MCF 10A (cell line): ENCODE measurements at regions not wholly inside any gene's neighbourhood (a gene's known extent, or its start where the extent isn't known, plus 50 kb on each side); places are given as distances from the start of the nearest gene placed in this dataset.

Experiments
- BruUV-seq: library from RNA; stranded (reverse); fragments of 400-500 nt; replicated peaks from 2 replicates; lab custom pipeline; 2021; lab: Mats Ljungman, UMichigan
- CTCF ChIA-PET: fragments of 300-600 bp; sonication (Branson Sonifier 250); formaldehyde crosslinking; extraction: SDS; loops from one replicate; lab custom pipeline; 2021; ENCODE audit warnings: antibody characterized with exemption, inconsistent platforms; lab: Yijun Ruan, JAX
- POLR2A ChIA-PET: fragments of 300-600, 350-650 bp; sonication (Branson Sonifier 250); formaldehyde crosslinking; extraction: SDS; loops from one replicate; lab custom pipeline; 2020; ENCODE audit warnings: antibody characterized with exemption, inconsistent platforms; lab: Yijun Ruan, JAX
- DNase-seq: peaks from one replicate; pipeline ENCODE4 v3.0.0-alpha.2; 2018; ENCODE audit not compliant: unreplicated experiment
- H3K27ac Mint-ChIP-seq: one replicate; pipeline ENCODE4 v1.8.0; 2022; ENCODE audit warnings: mild to moderate bottlenecking, low read depth, mixed read lengths; ENCODE audit not compliant: unreplicated experiment
- H3K27me3 Mint-ChIP-seq: one replicate; pipeline ENCODE4 v1.8.0; 2022; ENCODE audit warnings: mixed read lengths; ENCODE audit not compliant: insufficient read depth, unreplicated experiment
- H3K36me3 Mint-ChIP-seq: one replicate; pipeline ENCODE4 v1.8.0; 2022; ENCODE audit warnings: mild to moderate bottlenecking, moderate library complexity, mixed read lengths; ENCODE audit not compliant: insufficient read depth, unreplicated experiment
- H3K4me1 Mint-ChIP-seq: one replicate; pipeline ENCODE4 v1.8.0; 2022; ENCODE audit warnings: mixed read lengths; ENCODE audit not compliant: insufficient read depth, unreplicated experiment
- H3K4me3 Mint-ChIP-seq: one replicate; pipeline ENCODE4 v1.8.0; 2022; ENCODE audit warnings: mild to moderate bottlenecking, moderate library complexity, mixed read lengths; ENCODE audit not compliant: unreplicated experiment
- H3K9me3 Mint-ChIP-seq: one replicate; pipeline ENCODE4 v1.8.0; 2022; ENCODE audit warnings: mixed read lengths; ENCODE audit not compliant: unreplicated experiment
- CTCF ChIP-seq: fragments of 200-600 bp; IDR thresholded peaks from one replicate; pipeline ENCODE4 v1.8.0; 2022; ENCODE audit warnings: antibody characterized with exemption, mild to moderate bottlenecking; ENCODE audit not compliant: unreplicated experiment
- intact Hi-C: fragments of 100-400 bp; cut with micrococcal nuclease; formaldehyde crosslinking; loops from 2 replicates; pipeline ENCODE4 v1.14.1; 2022

- DNase-seq: no peak
- Mint-ChIP-seq H3K27ac (no peak overlapping the region), H3K4me3 (no peak overlapping the region), H3K9me3 (peaks cover 8% of the 10 kb centered on the region), H3K36me3 (no peaks in the 10 kb centered on the region), H3K27me3 (no peaks in the 10 kb centered on the region), H3K4me1 (no peaks in the 10 kb centered on the region)
- no peak for TF ChIP-seq CTCF
- intact Hi-C loops: no loop called here
- BruUV-seq: no TSS peak
- CTCF ChIA-PET: no interaction called here
- POLR2A ChIA-PET: no interaction called here
These were observed 104.5 kb downstream of the CTTN start for GRCh38 chr11:70502677-70503467.

GRCh38 chr11:70503468-70504221 lies 105.3 kb downstream of the CTTN start:
- DNase-seq: no peak
- no TSS peak for BruUV-seq
- Mint-ChIP-seq H3K4me1 (no peaks in the 10 kb centered on the region), H3K27ac (no peak overlapping the region), H3K27me3 (no peaks in the 10 kb centered on the region), H3K36me3 (no peaks in the 10 kb centered on the region), H3K9me3 (peaks cover 8% of the 10 kb centered on the region), H3K4me3 (no peak overlapping the region)
- intact Hi-C loops: no loop called here
- POLR2A ChIA-PET: no interaction called here
- CTCF ChIA-PET: interaction anchor here (0.6 kb wide), 1 partner anchor 781 kb away, joined by 3 read pairs; no protein-coding TSS in a partner anchor
- TF ChIP-seq CTCF: no peak

GRCh38 chr11:70504246-70505020 lies 106.1 kb downstream of the CTTN start:
- TF ChIP-seq CTCF: no peak
- Mint-ChIP-seq H3K9me3 (peaks cover 8% of the 10 kb centered on the region), H3K27ac (no peak overlapping the region), H3K4me1 (no peaks in the 10 kb centered on the region), H3K27me3 (no peaks in the 10 kb centered on the region), H3K36me3 (no peaks in the 10 kb centered on the region), H3K4me3 (no peak overlapping the region)
- no TSS peak for BruUV-seq
- intact Hi-C loops: no loop called here
- ChIA-PET POLR2A (no interaction called here), CTCF (interaction anchor here (0.6 kb wide), 1 partner anchor 780 kb away, joined by 3 read pairs; no protein-coding TSS in a partner anchor)
- no peak for DNase-seq
